KMS-11 (cell line): ENCODE measurements at regions not wholly inside any gene's neighbourhood (a gene's known extent, or its start where the extent isn't known, plus 50 kb on each side); places are given as distances from the start of the nearest gene placed in this dataset.

Experiments used
- H2AFZ ChIP-seq: fragments of 200-600 bp; sonication (generic); 2 replicates; pipeline ENCODE4 v1.6.1; 2016; ENCODE audit warnings: antibody characterized with exemption, mixed run types, low read depth
- H3K27ac ChIP-seq: fragments of 200-600 bp; sonication (generic); 2 replicates; pipeline ENCODE4 v1.6.1; 2016; ENCODE audit warnings: mild to moderate bottlenecking, mixed run types
- H3K27me3 ChIP-seq: fragments of 200-600 bp; sonication (generic); 2 replicates; pipeline ENCODE4 v1.6.1; 2017; ENCODE audit warnings: mild to moderate bottlenecking, low read depth, mixed run types, moderate library complexity; ENCODE audit not compliant: insufficient read depth
- H3K36me3 ChIP-seq: fragments of 200-600 bp; sonication (generic); 2 replicates; pipeline ENCODE4 v1.6.1; 2017; ENCODE audit warnings: mild to moderate bottlenecking, mixed run types; ENCODE audit not compliant: insufficient read depth
- H3K4me1 ChIP-seq: fragments of 200-600 bp; sonication (generic); 2 replicates; pipeline ENCODE4 v1.6.1; 2016; ENCODE audit warnings: mild to moderate bottlenecking, low read depth, mixed run types; ENCODE audit not compliant: poor library complexity, severe bottlenecking
- H3K4me2 ChIP-seq: fragments of 200-600 bp; sonication (generic); 2 replicates; pipeline ENCODE4 v1.7.0; 2016; ENCODE audit warnings: mild to moderate bottlenecking, mixed run types
- H3K4me3 ChIP-seq: fragments of 200-600 bp; sonication (generic); IDR thresholded peaks from 2 replicates; pipeline ENCODE4 v1.6.1; 2017; ENCODE audit warnings: low read depth, low read length, mixed read lengths; ENCODE audit not compliant: insufficient read depth
- H3K79me2 ChIP-seq: fragments of 200-600 bp; sonication (generic); 2 replicates; pipeline ENCODE4 v1.6.1; 2016; ENCODE audit warnings: low read depth, mixed run types; ENCODE audit not compliant: insufficient read depth
- H3K9ac ChIP-seq: fragments of 200-600 bp; sonication (generic); 2 replicates; pipeline ENCODE4 v1.6.1; 2016; ENCODE audit warnings: mild to moderate bottlenecking, mixed run types
- H4K20me1 ChIP-seq: fragments of 200-600 bp; sonication (generic); 2 replicates; pipeline ENCODE4 v1.6.1; 2016; ENCODE audit warnings: mild to moderate bottlenecking, mixed run types; ENCODE audit not compliant: insufficient read depth
- CTCF ChIP-seq: fragments of 200-600 bp; sonication (generic); conservative IDR thresholded peaks from 2 replicates; pipeline ENCODE4 v1.6.1; 2017; ENCODE audit warnings: low read depth, mild to moderate bottlenecking, antibody characterized with exemption, low read length, moderate library complexity, mixed read lengths

- Histone ChIP-seq H3K27ac (no peak overlapping the region), H3K4me1 (no peaks in the 10 kb centered on the region), H2AFZ (no peak overlapping the region)
Measured at GRCh38 chr18:10279471-10279870, 175.0 kb upstream of the APCDD1 start.

GRCh38 chr18:10279905-10280644 is 174.4 kb upstream of the APCDD1 start:
- Histone ChIP-seq H3K4me2 (no peak overlapping the region), H3K27ac (no peak overlapping the region), H3K9ac (no peak overlapping the region), H3K27me3 (no peaks in the 10 kb centered on the region), H3K79me2 (no peaks in the 10 kb centered on the region), H3K4me3 (no peak overlapping the region), H2AFZ (no peak overlapping the region), H3K4me1 (no peaks in the 10 kb centered on the region), H3K36me3 (no peaks in the 10 kb centered on the region), H4K20me1 (no peaks in the 10 kb centered on the region)
- no peak for TF ChIP-seq CTCF

More at GRCh38 chr18:10279471-10279870, 175.0 kb upstream of the APCDD1 start:
- Histone ChIP-seq H3K79me2 (no peaks in the 10 kb centered on the region), H3K9ac (no peak overlapping the region), H3K36me3 (no peaks in the 10 kb centered on the region), H4K20me1 (no peaks in the 10 kb centered on the region), H3K27me3 (no peaks in the 10 kb centered on the region), H3K4me2 (no peak overlapping the region), H3K4me3 (no peak overlapping the region)
- TF ChIP-seq CTCF: no peak

- Histone ChIP-seq H3K4me2 (no peak overlapping the region), H3K79me2 (no peaks in the 10 kb centered on the region), H3K4me3 (no peak overlapping the region), H3K9ac (no peak overlapping the region), H3K27me3 (no peaks in the 10 kb centered on the region), H3K36me3 (no peaks in the 10 kb centered on the region), H4K20me1 (no peaks in the 10 kb centered on the region), H3K4me1 (no peaks in the 10 kb centered on the region), H3K27ac (no peak overlapping the region), H2AFZ (no peak overlapping the region)
- TF ChIP-seq CTCF: no peak
Measured at GRCh38 chr18:10284540-10285282, 169.7 kb upstream of the APCDD1 start.

GRCh38 chr18:10285283-10285640 is 169.2 kb upstream of the APCDD1 start:
- Histone ChIP-seq H3K27ac (no peak overlapping the region), H3K4me1 (no peaks in the 10 kb centered on the region), H3K27me3 (no peaks in the 10 kb centered on the region), H2AFZ (no peak overlapping the region), H3K36me3 (no peaks in the 10 kb centered on the region), H3K4me3 (no peak overlapping the region), H4K20me1 (no peaks in the 10 kb centered on the region), H3K4me2 (no peak overlapping the region), H3K9ac (no peak overlapping the region), H3K79me2 (no peaks in the 10 kb centered on the region)
- no peak for TF ChIP-seq CTCF
